ENCODE measurements at regions not wholly inside any gene's neighbourhood (a gene's known extent, or its start where the extent isn't known, plus 50 kb on each side); places are given as distances from the start of the nearest gene placed in this dataset.

GRCh38 chr20:39462416-39462945 is 500.3 kb downstream of the DHX35 start:
- no peaks in the 10 kb centered on the region for H3K79me2 ChIP-seq (replicated peaks; ENCODE audit: insufficient read depth)
- ATAC-seq, result no peak
- H3K9me2 ChIP-seq (ENCODE audit: insufficient read depth), result peaks cover 9% of the 10 kb centered on the region; the same call in 1 of the 2 replicates
- no peak overlapping the region for H2AFZ ChIP-seq
- no peak overlapping the region for H3K27ac ChIP-seq (ENCODE audit: low read depth)
- no peak overlapping the region for H3K4me3 ChIP-seq
- no peaks in the 10 kb centered on the region for H3F3A ChIP-seq (replicated peaks; ENCODE audit: low read depth)
- H3K4me2 ChIP-seq, result no peak overlapping the region
- no peaks in the 10 kb centered on the region for H3K4me1 ChIP-seq (ENCODE audit: insufficient read depth)
- Mint-ChIP-seq H3K27ac (no peak overlapping the region), H3K27me3 (ENCODE audit: insufficient read depth, low read depth, poor library complexity) (peaks cover 3% of the 10 kb centered on the region), H3K4me3 (no peak overlapping the region), H3K36me3 (ENCODE audit: low read depth) (no peaks in the 10 kb centered on the region), H3K9me3 (no peaks in the 10 kb centered on the region), H3K4me1 (no peaks in the 10 kb centered on the region)
- no peaks in the 10 kb centered on the region for H3K27me3 ChIP-seq (ENCODE audit: insufficient read depth)
- TF ChIP-seq EZH2phosphoT487 (IDR thresholded peaks at IDR 0.05; ENCODE audit: unreplicated experiment) (no peak), ZNF331 (CRISPR knock-in tag; IDR thresholded peaks at IDR 0.05; ENCODE audit: low read depth) (no peak), ZNF114 (CRISPR knock-in tag; IDR thresholded peaks at IDR 0.05) (no peak), NANOG (IDR thresholded peaks at IDR 0.05; ENCODE audit: borderline replicate concordance) (no peak), STAT1 (IDR thresholded peaks at IDR 0.05; ENCODE audit: unreplicated experiment) (no peak), JUNB (IDR thresholded peaks at IDR 0.05; ENCODE audit: unreplicated experiment) (no peak), CTCF (conservative IDR thresholded peaks at IDR 0.05; ENCODE audit: low read depth in 2 of 2) (no peak), REST (IDR thresholded peaks at IDR 0.05; ENCODE audit: unreplicated experiment) (no peak), ZNF462 (CRISPR knock-in tag; IDR thresholded peaks at IDR 0.05) (no peak), EZH2 (IDR thresholded peaks at IDR 0.05; ENCODE audit: low read depth, unreplicated experiment) (no peak), CREB1 (CRISPR knock-in tag; IDR thresholded peaks at IDR 0.05; ENCODE audit: low read depth) (no peak)
- TF ChIP-seq, protein P1, sequence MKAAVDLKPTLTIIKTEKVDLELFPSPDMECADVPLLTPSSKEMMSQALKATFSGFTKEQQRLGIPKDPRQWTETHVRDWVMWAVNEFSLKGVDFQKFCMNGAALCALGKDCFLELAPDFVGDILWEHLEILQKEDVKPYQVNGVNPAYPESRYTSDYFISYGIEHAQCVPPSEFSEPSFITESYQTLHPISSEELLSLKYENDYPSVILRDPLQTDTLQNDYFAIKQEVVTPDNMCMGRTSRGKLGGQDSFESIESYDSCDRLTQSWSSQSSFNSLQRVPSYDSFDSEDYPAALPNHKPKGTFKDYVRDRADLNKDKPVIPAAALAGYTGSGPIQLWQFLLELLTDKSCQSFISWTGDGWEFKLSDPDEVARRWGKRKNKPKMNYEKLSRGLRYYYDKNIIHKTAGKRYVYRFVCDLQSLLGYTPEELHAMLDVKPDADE (IDR thresholded peaks at IDR 0.05), result no peak
- H4K20me1 ChIP-seq (replicated peaks; ENCODE audit: insufficient read depth), result no peaks in the 10 kb centered on the region
- no peak for DNase-seq (ENCODE audit: low spot score)
- no peaks in the 10 kb centered on the region for H3K36me3 ChIP-seq (ENCODE audit: insufficient read depth)
